ENCODE measurements at regions not wholly inside any gene's neighbourhood (a gene's known extent, or its start where the extent isn't known, plus 50 kb on each side); places are given as distances from the start of the nearest gene placed in this dataset.

GRCh38 chr22:47274196-47274595, 511.7 kb downstream of the TBC1D22A start:
- no peak for DNase-seq

GRCh38 chr22:47270463-47271135, 508.1 kb downstream of the TBC1D22A start:
- DNase-seq = no peak

GRCh38 chr22:47269516-47270088, 507.2 kb downstream of the TBC1D22A start:
- no peak for DNase-seq

GRCh38 chr22:47267513-47268282, 505.2 kb downstream of the TBC1D22A start:
- no peak for DNase-seq

- no peak for DNase-seq
These were observed 503.9 kb downstream of the TBC1D22A start for GRCh38 chr22:47266329-47266728.

DNA sequence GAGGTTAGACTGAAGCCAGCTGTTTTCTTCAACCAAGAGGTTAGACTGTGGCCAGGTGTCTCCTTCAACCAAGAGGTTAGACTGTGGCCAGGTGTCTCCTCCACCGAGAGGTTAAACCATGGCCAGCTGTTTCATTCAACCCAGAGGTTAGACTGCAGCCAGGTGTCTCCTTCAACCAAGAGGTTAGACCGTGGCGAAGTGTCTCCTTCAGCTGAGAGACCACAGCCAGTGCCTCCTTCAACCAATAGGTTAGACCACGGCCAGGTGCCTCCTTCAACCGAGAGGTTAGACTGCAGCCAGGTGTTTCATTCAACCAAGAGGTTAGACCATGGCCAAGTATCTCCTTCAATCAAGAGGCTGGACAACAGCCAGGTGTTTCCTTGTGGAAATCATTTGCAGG, 498.1 kb downstream of the TBC1D22A start:
- no peak for DNase-seq

- DNase-seq = no peak
These were observed 497.5 kb downstream of the TBC1D22A start for GRCh38 chr22:47259990-47260389.

GRCh38 chr22:47259049-47259448, 496.6 kb downstream of the TBC1D22A start:
- DNase-seq = no peak

- no peak for DNase-seq
These were observed 495.5 kb downstream of the TBC1D22A start for GRCh38 chr22:47257976-47258375.

GRCh38 chr22:47257566-47257965, 495.1 kb downstream of the TBC1D22A start:
- no peak for DNase-seq

- no peak for DNase-seq
These were observed 489.5 kb downstream of the TBC1D22A start for GRCh38 chr22:47251911-47252310.

- no peak for DNase-seq
These were observed 488.7 kb downstream of the TBC1D22A start for GRCh38 chr22:47250995-47251765.

- no peak for DNase-seq
These were observed 487.0 kb downstream of the TBC1D22A start for GRCh38 chr22:47249370-47249928.

GRCh38 chr22:47248925-47249324, 486.5 kb downstream of the TBC1D22A start:
- DNase-seq = no peak

DNA sequence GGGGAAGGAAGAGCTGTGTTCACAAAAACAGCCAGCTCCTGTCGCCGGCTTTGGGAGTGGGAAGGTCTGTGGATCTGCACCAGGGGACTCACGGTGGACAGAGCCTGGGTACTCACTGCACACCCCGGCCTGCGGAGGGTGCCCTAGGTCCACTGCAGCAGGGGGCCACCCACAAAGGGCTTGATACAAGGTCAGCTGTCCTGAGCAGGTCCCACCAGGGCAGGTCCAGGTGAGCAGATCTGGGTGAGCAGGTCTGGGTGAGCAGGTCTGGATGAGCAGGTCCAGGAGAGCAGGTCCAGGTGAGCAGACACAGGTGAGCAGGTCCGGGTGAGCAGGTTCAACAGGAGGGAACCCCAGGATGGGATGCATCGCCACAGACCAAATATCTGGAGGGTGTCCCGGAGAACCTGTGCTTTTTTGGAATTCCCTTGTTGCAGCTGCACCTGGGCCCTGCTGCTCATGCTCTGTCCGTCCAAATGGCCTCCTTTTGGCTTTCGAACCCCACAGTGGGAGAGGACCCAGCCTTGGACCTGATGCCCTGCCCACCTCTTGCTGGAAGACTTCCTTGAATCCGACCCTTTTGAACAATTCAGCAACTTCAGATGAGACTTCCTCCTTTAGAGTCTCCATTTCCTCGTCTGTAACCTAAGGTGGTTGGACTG, 485.3 kb downstream of the TBC1D22A start:
- no peak for DNase-seq

DNA sequence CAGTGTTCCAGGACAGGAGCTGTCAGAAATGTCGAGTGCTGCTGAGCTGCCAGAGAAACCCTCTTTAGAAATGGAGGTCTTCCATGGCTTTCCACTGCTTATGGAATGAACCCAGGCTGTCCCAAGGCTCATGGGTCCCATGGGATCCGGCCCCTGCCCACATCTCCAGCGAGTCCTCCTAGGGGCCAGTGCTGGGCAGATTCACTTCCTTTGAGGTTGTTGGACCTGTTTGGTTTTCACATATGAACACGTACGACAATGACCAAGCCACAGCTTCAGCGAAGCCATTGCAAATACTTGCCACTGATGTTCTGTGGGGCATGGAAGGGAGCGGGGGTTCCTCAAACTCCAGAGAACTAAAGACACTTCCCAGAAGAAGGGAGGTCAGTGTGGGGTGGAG, 483.3 kb downstream of the TBC1D22A start:
- DNase-seq = no peak

GRCh38 chr22:47245286-47245685, 482.8 kb downstream of the TBC1D22A start:
- no peak for DNase-seq

GRCh38 chr22:47240116-47240515, 477.7 kb downstream of the TBC1D22A start:
- DNase-seq = no peak

- DNase-seq = no peak
These were observed 477.0 kb downstream of the TBC1D22A start for GRCh38 chr22:47239474-47239860.

- DNase-seq = no peak
These were observed 476.4 kb downstream of the TBC1D22A start for GRCh38 chr22:47238690-47239473.

- DNase-seq = no peak
These were observed 475.5 kb downstream of the TBC1D22A start for GRCh38 chr22:47237890-47238480.
